HCT116 (cell line): ENCODE measurements at regions not wholly inside any gene's neighbourhood (a gene's known extent, or its start where the extent isn't known, plus 50 kb on each side); places are given as distances from the start of the nearest gene placed in this dataset.

Experiments
- ATF3 ChIP-seq: IDR thresholded peaks from 2 replicates; pipeline ENCODE4 v1.6.1; 2012
- CEBPB ChIP-seq: IDR thresholded peaks from 2 replicates; pipeline ENCODE4 v1.6.1; 2012; ENCODE audit warnings: low read depth
- CTCF ChIP-seq, 3 experiments: fragments of 200-600 bp in 1 of 3; sonication (generic) in 1 of 3; IDR thresholded peaks in 2 of 3; conservative IDR thresholded peaks in 1 of 3; 2 replicates each; pipeline ENCODE4 v1.5.1; 2012 to 2017; ENCODE audit warnings: low read depth in 2 of 3, low read length in 2 of 3, antibody characterized with exemption in 1 of 3, borderline replicate concordance in 1 of 3, control low read depth in 1 of 3, mild to moderate bottlenecking in 1 of 3, mixed read lengths in 1 of 3, mixed run types in 1 of 3, moderate library complexity in 1 of 3; ENCODE audit not compliant: insufficient read depth in 1 of 3
- EZH2 ChIP-seq: fragments of 200-600 bp; sonication (generic); IDR thresholded peaks from 2 replicates; pipeline ENCODE4 v1.6.1; 2017; ENCODE audit warnings: antibody characterized with exemption, mixed run types
- JUND ChIP-seq: IDR thresholded peaks from 2 replicates; pipeline ENCODE4 v1.6.1; 2012
- MAX ChIP-seq: IDR thresholded peaks from 2 replicates; pipeline ENCODE4 v1.6.1; 2012
- POLR2A ChIP-seq: IDR thresholded peaks from 2 replicates; pipeline ENCODE4 v1.7.0; 2011; ENCODE audit warnings: borderline replicate concordance; ENCODE audit not compliant: insufficient read depth, insufficient read length; ENCODE audit errors: extremely low read depth
- POLR2AphosphoS5 ChIP-seq: IDR thresholded peaks from 2 replicates; pipeline ENCODE4 v1.6.1; 2011; ENCODE audit warnings: mild to moderate bottlenecking, low read depth, low read length, moderate library complexity
- REST ChIP-seq: IDR thresholded peaks from 2 replicates; pipeline ENCODE4 v1.6.1; 2012; ENCODE audit warnings: low read depth
- SP1 ChIP-seq: IDR thresholded peaks from 2 replicates; pipeline ENCODE4 v1.6.1; 2012; ENCODE audit warnings: low read depth
- YY1 ChIP-seq: IDR thresholded peaks from 2 replicates; pipeline ENCODE4 v1.6.1; 2011; ENCODE audit warnings: low read length, low read depth, moderate library complexity, mild to moderate bottlenecking; ENCODE audit not compliant: insufficient replicate concordance; ENCODE audit errors: extremely low read depth
- ZFX ChIP-seq: fragments of 450-650 bp; IDR thresholded peaks from 2 replicates; pipeline ENCODE4 v1.6.1; 2017
- ZNF274 ChIP-seq: fragments of 200-500 bp; sonication (Bioruptor generic); IDR thresholded peaks from 2 replicates; pipeline ENCODE4 v1.6.1; 2014; ENCODE audit warnings: mild to moderate bottlenecking, low read depth, low read length, inconsistent platforms

- no peak for TF ChIP-seq CTCF (IDR thresholded peaks at IDR 0.05 in 2 of 3, conservative IDR thresholded peaks at IDR 0.05 in 1 of 3; ENCODE audit: borderline replicate concordance in 1 of 3, insufficient read depth in 1 of 3, low read depth in 2 of 3, low read length in 2 of 3)
- TF ChIP-seq REST = no peak
- TF ChIP-seq SP1 = no peak
- TF ChIP-seq POLR2AphosphoS5 = no peak
- no peak for TF ChIP-seq POLR2A
- no peak for TF ChIP-seq EZH2
- TF ChIP-seq JUND = no peak
- TF ChIP-seq CEBPB = no peak
- TF ChIP-seq MAX = no peak
- TF ChIP-seq ZFX = no peak
- TF ChIP-seq ATF3 = no peak
- no peak for TF ChIP-seq YY1
- TF ChIP-seq ZNF274 = no peak
Observed at GRCh38 chr7:19215412-19215811, 70.2 kb upstream of the FERD3L start.
